ENCODE measurements at regions not wholly inside any gene's neighbourhood (a gene's known extent, or its start where the extent isn't known, plus 50 kb on each side); places are given as distances from the start of the nearest gene placed in this dataset.
"Not testable (repeated sequence)": the region's sequence is repeated elsewhere in the genome, so short reads cannot be mapped to it uniquely, and the experiment has no call there.

DNA sequence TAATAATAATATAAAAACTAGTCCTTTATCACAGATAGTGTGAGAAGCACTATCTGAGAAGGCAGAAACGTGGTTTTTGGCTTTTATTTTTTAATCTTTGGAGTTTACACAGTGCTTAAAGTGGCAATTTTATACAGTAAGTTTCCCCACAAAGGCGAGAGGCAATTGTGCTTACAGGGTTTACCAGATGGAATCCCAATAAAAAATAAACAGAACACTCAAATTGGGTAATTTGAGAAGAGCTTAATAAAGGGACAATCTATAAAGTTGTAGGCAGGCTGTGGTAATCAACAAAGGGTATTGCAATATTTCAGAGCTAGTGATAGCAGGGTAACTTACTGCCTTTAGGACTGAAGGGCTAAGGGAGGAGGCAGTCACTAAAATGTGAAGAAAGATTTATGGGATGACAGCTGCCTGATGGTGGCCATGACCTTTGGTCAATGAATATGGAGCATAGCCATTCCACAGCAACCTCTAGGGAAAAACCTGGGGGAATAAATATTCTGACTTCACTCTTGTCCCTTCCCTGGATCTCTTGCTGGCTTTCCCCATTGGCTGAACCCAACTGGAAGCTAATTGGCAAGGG is 108.9 kb upstream of the GPR39 start:
- DNase-seq; ATAC-seq; intact Hi-C loops (cut with DNase I): not testable (repeated sequence)

DNA sequence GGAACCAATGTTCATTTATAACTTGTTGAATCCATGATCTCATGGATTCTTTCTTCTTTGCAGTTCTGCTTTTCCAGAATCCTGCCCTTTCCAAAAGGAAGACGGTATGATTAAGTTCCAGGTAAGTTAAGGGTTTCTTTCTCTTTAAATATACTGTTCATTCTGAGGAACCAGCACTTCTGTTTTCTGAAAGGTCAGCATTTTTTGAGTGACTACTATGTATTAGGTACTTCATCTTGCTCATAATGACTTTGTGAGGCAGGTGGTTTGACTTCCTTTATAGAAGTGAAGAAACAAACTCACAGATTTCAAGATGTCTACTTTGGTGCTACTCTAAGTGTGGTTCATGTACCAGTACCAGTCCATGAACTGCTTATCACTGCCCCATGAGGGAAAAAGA is 107.4 kb upstream of the GPR39 start:
- DNase-seq; ATAC-seq; intact Hi-C loops (cut with DNase I): not testable (repeated sequence)

DNA sequence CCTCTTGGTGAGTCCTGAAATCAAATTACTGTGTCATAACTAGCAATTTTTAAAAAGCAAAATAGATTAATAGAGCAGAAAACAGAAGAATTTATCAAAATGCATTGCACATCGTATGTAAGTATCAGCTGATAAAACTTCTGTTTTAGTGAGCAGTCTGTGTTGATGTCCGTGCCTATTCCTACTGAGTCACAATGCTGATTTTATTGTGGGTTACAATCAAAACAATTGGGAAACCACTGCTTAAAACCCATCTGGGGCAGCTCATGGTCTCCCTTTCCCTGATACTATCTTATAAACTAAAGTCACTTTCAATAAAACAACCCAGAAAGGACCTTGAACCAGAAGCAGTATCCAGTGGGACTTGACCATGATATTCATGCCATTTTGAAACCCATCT is 101.1 kb upstream of the GPR39 start:
- DNase-seq; ATAC-seq; intact Hi-C loops (cut with DNase I): not testable (repeated sequence)

DNA sequence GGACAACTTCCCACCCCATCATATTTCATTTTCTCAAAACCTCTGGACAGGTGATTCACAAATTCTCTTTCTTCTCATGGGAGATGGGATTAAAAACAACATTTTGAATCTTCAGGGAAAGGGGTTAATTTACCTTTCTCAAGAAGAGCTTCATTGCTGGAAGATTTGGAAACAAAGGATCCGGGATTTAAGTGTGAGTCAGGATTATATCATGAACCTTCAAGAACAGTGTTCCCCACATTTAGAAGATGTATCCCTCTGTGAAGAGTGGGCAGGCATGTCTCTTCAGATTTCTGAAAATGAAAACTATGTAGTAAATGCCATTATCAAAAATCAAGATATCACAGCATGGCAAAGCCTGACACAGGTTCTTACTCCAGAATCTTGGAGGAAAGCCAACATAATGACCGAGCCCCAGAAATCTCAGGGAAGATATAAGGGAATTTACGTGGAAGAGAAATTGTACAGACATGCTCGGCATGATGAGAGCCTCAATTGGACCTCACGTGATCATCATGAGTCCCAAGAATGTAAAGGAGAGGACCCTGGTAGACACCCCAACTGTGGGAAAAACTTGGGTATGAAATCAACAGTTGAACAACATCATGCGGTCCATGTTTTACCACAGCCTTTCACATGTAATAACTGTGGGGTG is 99.5 kb upstream of the GPR39 start:
- ATAC-seq; DNase-seq; intact Hi-C loops (cut with DNase I): not testable (repeated sequence)

DNA sequence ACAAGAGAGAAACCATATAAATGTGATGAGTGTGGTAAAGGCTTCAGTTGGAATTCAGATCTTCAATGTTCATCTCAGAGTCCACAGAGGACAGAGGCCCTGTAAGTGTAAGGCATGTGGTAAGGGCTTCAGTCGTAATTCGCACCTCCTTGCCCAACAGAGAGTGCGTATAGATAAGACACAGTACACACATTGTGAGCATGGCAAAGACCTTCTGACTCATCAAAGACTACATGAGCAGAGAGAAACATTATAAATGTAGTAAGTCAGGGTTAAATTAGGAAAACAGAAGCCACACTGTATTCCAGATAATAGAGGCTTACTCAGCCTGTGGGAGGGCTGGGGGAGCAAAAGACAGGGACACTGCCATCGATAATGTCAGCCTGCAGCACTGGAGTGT is 98.1 kb upstream of the GPR39 start:
- intact Hi-C loops (cut with DNase I); ATAC-seq; DNase-seq: not testable (repeated sequence)

DNA sequence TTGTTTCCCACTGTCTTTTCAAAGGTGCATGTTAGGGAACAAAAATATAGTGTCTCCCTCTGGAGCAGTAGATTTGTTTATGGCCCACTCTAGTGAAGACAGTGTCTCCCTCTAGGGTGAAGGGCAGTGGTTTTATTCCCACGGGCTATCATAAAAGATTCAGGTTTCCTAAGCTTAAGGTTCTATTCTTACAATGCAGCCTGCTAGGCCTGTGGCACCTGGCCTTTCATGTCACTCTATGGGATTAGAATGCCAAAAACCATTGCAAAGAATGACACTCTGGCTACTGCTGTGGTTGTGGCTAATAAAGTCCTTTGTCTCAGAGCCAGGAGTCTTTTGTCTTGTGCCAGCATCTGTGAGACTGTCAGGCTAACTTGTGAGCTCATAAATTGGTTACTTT is 92.6 kb upstream of the GPR39 start:
- ATAC-seq; intact Hi-C loops (cut with DNase I); DNase-seq: not testable (repeated sequence)

DNA sequence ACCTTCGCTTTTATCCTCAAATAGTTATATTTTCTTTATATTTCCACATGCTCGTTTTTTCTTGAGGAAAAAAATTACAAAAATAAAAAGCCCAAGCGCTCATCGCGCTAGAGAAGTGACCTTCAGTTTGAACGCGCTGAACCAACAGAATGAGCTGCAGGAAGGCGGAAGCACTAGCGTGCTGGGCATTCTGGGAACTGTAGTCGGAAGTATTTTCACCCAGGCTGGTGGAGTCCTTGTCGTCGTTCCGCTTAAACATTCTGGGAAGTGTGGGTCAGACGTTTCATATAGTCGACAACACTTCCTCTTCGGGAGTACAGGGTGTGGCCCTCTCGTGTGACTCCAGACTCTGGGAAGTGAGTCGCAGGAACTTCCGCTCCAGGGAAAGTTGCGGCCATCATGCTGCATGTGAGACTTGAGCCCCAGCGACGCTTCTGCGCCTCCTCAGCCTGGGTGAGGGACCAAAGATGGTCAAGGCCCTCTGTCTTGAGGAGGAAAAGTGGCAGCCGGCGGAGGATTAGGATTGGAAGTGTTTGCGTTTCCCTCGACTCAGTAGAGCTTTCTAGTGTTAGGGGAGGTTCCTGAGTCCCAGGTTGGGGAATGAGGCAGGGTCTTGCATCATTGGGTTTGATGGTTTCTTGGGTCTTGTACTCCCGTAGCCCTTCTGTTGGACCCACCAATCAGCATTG is 84.1 kb upstream of the GPR39 start:
- ATAC-seq; DNase-seq; intact Hi-C loops (cut with DNase I): not testable (repeated sequence)

DNA sequence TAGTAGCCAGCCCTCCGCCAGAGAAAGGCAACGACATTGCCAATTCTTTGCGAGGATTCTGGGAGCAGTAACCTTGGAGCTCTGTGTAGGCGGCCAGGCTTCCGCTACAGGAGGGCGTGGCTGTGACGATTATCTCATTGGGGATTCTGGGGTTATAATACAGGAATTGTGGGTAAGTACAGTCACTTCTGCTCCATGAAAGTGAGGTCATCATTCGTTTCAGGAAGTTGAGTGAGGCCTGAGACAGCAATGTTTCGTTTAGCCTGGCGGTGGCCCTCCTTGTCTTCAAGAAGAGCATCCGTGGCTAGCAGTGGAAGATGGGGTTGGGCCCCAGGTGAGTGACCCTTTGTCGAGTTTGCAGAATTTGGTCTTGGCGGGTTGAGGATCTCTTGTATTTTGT is 79.5 kb upstream of the GPR39 start:
- intact Hi-C loops (cut with DNase I); ATAC-seq; DNase-seq: not testable (repeated sequence)

DNA sequence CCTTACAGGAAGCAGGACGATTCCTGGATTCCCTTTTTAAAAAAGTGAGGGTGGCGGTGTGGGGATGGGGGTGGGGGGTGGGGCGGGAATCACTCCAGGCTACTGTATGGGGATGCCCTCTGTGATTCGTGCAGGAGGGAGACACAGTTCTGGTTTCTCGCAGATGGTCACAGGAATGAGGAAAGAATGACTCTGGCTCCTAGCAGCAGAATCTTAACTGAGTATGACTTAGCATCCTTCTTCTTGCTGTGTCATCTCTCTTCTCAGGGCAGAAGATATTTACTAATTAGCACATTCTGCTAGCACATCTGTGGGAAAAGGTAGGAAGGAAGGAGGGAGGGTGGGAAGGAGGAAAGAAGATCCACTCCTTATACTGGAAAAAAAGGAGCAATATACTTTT is 78.8 kb upstream of the GPR39 start:
- DNase-seq; intact Hi-C loops (cut with DNase I); ATAC-seq: not testable (repeated sequence)

DNA sequence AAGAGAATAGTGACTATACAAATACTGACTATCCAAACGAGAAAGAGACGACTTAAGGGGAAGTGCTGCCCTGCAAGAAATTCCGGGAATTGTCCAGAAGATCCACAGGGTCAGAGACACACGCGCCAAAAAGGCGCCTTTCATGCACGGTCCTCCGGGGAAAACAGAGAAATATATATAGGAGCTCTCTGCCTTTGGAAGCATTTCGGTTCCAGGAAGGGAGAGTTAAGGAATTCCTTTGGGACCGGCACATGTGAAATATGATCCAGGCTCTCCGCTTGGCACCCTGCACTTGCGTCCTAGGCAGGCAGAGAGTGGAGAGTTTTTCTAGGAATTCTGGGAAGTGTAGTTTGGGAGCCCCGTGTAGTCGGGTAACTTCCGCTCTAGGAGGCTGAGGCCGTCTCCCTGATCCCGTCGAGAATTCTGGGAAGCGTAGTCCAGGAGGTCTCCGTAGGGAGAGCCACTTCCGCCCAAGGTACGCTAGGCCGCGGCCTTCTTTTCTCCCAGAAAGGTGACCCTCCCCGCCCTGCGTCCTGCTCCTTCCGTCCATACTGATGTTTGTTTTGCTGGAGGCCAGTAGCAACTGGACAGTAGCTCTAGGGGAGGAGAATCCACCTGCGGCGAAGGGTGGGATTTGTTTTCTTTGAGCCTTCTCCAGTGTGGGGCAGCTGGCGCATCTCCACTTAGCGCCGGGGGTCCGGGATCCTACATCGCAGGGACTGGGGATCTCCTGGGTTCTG is 69.4 kb upstream of the GPR39 start:
- intact Hi-C loops (cut with DNase I), result not testable (repeated sequence)
- peak; percentile 85 for DNase-seq

DNA sequence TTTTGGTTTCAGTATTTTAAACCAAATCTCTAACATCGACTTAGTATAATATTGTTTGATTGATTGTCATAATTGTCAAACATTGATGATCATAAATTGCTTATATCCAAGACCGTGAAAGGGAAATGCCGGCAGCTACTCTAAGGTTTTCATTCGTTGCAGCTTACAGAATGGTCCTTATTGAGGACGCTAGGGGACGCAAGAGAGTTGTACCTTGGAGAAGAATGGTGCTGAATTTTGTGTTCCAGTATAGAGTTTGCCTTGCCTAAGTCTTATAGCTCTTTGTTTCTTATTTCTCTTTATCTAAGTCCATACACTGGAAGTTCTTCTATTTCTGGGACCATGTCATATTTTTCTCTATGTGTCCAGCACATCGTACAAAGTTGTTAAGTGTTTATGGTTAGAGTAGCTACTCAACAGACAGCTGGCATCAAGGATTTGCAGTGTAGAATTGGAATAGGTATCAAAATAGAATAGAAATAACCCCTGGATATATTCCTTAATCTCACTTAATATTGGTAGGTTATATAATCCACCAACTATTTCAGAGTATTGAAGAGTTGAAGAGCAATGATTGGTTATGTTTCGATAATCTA is 67.4 kb upstream of the GPR39 start:
- DNase-seq; ATAC-seq; intact Hi-C loops (cut with DNase I): not testable (repeated sequence)

More for the DNA sequence above, 69.4 kb upstream of the GPR39 start:
- ATAC-seq, result peak; percentile 100

DNA sequence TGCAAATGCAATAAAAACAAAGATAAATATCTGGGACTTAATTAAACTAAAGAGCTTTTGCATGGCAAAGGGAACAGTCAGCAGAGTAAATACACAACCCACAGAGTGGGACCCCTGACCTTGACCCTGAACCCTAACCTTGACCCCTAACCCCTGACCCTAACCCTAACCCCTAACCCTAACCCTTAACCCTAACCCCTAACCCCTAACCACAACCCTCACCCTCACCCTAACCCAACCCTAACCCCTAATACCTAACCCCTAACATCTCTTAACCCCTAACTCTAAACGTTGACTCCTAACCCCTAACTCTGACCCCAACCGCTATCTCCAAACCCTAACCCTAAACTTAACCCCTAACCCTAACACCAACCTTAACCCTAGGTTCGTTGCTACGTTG is 64.9 kb upstream of the GPR39 start:
- ATAC-seq; DNase-seq; intact Hi-C loops (cut with DNase I): not testable (repeated sequence)

DNA sequence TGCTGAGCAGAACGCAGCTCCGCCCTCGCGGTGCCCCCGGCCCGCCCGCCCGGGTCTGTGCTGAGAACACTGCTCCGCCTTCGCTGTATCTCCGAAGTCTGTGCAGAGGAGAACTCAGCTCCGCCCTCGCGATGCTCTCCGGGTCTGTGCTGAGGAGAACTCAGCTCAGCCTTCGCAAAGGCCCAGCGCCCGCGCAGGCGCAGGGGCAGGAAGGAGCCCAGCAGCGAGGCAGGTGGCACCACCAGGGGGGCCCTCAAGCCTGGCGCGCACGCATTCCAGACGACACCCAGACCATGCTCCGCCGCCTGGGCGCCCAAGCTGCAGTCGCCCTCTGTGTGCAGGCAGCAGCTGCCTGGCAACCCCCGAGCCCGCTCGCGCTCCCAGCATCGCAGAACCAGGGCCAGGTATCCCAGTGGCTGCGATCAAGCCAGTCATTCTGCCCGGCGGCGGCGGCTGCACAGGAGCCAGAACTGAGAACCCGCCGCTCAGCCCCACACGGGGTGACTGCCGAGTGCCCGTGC is 64.1 kb upstream of the GPR39 start:
- DNase-seq, result peak; percentile 45
- intact Hi-C loops (cut with DNase I), result not testable (repeated sequence)
- ATAC-seq, result peak; percentile 82 to 99

DNA sequence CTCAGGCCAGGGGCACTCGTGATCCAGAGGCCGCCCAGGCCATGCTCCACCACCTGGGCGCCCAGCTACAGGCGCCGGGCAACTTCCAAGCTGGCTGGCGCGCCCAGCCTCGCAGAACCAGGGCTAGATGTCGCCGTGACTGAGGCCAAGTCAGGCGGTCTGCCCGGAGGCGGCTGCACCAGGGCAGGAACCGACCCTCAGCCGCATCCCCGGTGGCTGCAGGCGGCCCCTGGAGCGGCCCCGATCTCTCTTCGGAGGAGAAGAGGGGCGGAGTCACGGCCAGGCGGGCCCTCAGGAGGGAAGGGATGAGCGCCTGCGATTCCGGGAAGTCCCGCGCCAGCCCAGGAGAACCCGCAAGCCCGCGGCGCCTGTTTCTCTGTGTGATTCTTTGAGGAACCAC is 63.2 kb upstream of the GPR39 start:
- peak; percentile 40 for DNase-seq
- ATAC-seq, result peak in 1 of 2 donors; percentile 67
- intact Hi-C loops (cut with DNase I), result not testable (repeated sequence)

DNA sequence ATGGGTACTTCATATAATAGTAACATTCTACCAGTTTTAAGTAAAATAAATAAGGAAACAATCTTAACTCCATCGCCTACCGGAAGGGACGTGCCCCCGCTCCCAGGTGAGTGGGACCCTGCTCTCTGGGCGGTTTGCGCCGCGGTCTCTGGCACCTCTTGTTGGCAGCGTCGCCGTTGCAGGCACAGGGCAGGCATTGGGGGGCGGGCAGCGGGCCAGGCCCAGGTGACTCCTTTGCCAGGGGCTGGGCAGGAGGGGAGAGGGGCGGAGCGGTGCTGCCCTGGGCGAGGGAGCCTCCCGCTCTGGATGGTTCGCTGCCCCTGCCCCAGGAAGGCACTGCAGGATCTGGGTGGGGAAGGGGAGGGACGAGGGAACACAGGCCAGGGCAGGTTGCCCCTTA is 55.6 kb upstream of the GPR39 start:
- ATAC-seq; intact Hi-C loops (cut with DNase I): not testable (repeated sequence)
- DNase-seq, result peak; percentile 20

DNA sequence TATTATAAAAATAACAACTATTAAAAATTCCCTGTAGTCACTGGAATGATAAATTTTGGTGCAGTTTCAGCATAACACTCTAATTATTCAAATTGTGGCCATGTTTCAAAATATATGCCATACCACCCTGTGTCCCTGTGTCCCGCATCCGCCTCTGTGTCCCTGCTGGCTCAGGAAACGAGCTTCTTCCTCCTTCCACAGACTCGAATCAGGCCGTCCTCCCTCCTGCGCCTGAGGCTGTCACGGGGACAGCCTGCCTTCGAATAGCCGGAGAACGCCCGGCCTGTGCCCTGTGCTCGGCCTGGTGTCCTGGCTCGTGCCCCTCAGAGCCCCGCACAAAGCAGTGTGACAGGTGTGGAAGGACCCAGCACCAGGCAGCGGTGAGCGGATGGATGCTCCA is 55.1 kb upstream of the GPR39 start:
- DNase-seq; ATAC-seq; intact Hi-C loops (cut with DNase I): not testable (repeated sequence)

DNA sequence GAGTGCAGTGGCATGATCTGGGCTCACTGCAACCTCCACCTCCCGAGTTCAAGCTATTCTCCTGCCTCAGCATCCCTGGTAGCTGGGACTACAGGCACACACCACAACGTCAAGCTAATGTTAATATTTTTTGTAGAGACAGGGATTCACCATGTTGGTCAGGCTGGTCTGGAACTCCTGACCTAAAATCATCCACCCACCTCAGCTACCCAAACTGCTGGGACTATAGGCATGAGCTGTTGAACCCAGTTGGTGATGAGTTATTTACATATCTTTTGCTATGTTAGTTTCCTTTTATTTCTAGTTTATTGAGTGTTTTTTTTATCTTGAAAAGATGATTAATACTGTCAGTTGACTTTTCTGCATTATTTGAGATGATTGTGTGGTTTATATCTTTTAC is 53.3 kb upstream of the GPR39 start:
- DNase-seq; intact Hi-C loops (cut with DNase I); ATAC-seq: not testable (repeated sequence)

DNA sequence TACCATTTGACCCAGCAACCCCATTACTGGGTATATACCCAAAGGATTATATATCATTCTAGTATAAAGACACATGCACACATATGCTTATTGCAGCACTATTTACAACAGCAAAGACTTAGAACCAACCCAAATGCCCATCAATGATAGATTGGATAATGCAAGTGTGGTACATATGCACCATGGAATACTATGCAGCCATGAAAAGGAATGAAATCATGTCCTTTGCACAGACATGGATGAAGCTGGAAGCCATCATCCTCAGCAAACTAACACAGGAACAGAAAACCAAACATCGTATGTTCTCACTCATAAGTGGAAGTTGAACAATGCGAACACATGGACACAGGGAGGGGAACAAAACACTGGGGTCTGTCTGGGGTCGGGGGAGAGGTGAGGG is 50.6 kb upstream of the GPR39 start:
- DNase-seq; intact Hi-C loops (cut with DNase I); ATAC-seq: not testable (repeated sequence)

All from left cardiac atrium (tissue), 4 donors.